RWPE2 (cell line): ENCODE measurements at regions not wholly inside any gene's neighbourhood (a gene's known extent, or its start where the extent isn't known, plus 50 kb on each side); places are given as distances from the start of the nearest gene placed in this dataset.

Source experiments
- ATAC-seq: fragments of 200-7000 bp; cut with Tn5 transposase; 3 replicates; pipeline ENCODE4 v1.9.1; 2021; ENCODE audit warnings: low read depth
- DNase-seq: peaks from one replicate; pipeline ENCODE4 v3.0.0-alpha.2; 2020; ENCODE audit warnings: low spot score
- H3K27ac ChIP-seq: fragments of 450-650 bp; 2 replicates; pipeline ENCODE4 v1.5.1; 2017; ENCODE audit warnings: mild to moderate bottlenecking; ENCODE audit not compliant: poor library complexity, severe bottlenecking
- H3K27me3 ChIP-seq: fragments of 250-450 bp; sonication (Bioruptor Pico); 2 replicates; pipeline ENCODE4 v1.5.1; 2021; ENCODE audit warnings: mild to moderate bottlenecking, moderate library complexity; ENCODE audit not compliant: insufficient read depth, poor library complexity, severe bottlenecking
- H3K36me3 ChIP-seq: fragments of 250-450 bp; sonication (Bioruptor Pico); 2 replicates; pipeline ENCODE4 v1.5.1; 2020; ENCODE audit warnings: low read depth, mild to moderate bottlenecking, moderate library complexity
- H3K4me1 ChIP-seq: fragments of 250-450 bp; sonication (Bioruptor Pico); 2 replicates; pipeline ENCODE4 v1.5.1; 2021; ENCODE audit warnings: mild to moderate bottlenecking, moderate library complexity; ENCODE audit not compliant: insufficient read depth, poor library complexity, severe bottlenecking
- H3K4me3 ChIP-seq: fragments of 250-450 bp; sonication (Bioruptor Pico); 2 replicates; pipeline ENCODE4 v1.5.1; 2021; ENCODE audit warnings: mild to moderate bottlenecking, moderate library complexity; ENCODE audit not compliant: severe bottlenecking
- H3K9me3 ChIP-seq: fragments of 250-450 bp; sonication (Bioruptor Pico); 2 replicates; pipeline ENCODE4 v1.5.1; 2021; ENCODE audit warnings: mild to moderate bottlenecking, moderate library complexity; ENCODE audit not compliant: severe bottlenecking
- TF ChIP-seq, protein P1 (sequence below): fragments of 450-650 bp; IDR thresholded peaks from one replicate; pipeline ENCODE4 v1.5.1; 2017; ENCODE audit warnings: mild to moderate bottlenecking, moderate library complexity; ENCODE audit not compliant: poor library complexity, severe bottlenecking

DNA sequence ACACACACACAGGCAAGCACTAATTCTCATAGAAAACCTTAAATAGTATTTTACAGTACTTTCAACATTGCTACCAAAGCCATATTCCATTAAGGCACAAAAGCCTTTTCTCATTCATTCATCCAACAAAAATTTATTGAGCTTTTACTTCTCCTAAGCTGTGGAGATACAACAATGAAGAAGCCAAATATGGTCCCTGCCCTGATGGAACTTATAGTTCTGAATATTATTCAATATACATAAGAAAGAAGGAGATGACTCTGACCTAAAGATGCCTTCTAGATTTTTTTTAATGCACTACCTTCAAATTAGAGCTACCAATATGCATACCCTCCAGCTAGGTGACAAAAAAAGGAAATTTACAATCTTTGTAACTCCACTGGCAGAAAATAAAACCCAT lies 90.0 kb upstream of the WDR44 start:
- TF ChIP-seq, protein P1, sequence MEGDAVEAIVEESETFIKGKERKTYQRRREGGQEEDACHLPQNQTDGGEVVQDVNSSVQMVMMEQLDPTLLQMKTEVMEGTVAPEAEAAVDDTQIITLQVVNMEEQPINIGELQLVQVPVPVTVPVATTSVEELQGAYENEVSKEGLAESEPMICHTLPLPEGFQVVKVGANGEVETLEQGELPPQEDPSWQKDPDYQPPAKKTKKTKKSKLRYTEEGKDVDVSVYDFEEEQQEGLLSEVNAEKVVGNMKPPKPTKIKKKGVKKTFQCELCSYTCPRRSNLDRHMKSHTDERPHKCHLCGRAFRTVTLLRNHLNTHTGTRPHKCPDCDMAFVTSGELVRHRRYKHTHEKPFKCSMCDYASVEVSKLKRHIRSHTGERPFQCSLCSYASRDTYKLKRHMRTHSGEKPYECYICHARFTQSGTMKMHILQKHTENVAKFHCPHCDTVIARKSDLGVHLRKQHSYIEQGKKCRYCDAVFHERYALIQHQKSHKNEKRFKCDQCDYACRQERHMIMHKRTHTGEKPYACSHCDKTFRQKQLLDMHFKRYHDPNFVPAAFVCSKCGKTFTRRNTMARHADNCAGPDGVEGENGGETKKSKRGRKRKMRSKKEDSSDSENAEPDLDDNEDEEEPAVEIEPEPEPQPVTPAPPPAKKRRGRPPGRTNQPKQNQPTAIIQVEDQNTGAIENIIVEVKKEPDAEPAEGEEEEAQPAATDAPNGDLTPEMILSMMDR, result no peak
- Histone ChIP-seq H3K4me3 (no peak overlapping the region), H3K9me3 (no peaks in the 10 kb centered on the region), H3K27me3 (no peaks in the 10 kb centered on the region), H3K27ac (no peak overlapping the region), H3K4me1 (no peaks in the 10 kb centered on the region), H3K36me3 (no peaks in the 10 kb centered on the region)
- DNase-seq (no peak), ATAC-seq (no peak)

DNA sequence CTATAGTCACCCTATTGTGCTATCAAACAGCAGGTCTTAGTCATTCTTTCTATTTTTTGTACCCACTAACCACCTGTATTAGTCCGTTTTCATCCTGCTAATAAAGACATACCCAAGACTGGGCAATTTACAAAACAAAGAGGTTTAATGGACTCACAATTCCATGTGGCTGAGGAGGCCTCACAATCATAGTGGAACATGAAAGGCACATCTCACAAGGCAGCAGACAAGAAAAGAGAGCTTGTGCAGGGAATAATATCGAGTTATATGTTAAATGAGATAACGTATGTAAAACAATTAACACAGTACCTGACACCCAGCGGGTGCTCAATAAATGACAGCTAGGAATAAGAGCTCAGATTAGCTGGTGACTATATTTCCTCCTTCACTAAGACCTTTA lies 88.1 kb upstream of the WDR44 start:
- no peak overlapping the region for H3K27ac ChIP-seq
- no peaks in the 10 kb centered on the region for H3K27me3 ChIP-seq
- no peaks in the 10 kb centered on the region for H3K36me3 ChIP-seq
- TF ChIP-seq, protein P1, result no peak
- H3K9me3 ChIP-seq, result no peaks in the 10 kb centered on the region
- ATAC-seq, result no peak
- no peak overlapping the region for H3K4me3 ChIP-seq
- no peak for DNase-seq
- no peaks in the 10 kb centered on the region for H3K4me1 ChIP-seq

DNA sequence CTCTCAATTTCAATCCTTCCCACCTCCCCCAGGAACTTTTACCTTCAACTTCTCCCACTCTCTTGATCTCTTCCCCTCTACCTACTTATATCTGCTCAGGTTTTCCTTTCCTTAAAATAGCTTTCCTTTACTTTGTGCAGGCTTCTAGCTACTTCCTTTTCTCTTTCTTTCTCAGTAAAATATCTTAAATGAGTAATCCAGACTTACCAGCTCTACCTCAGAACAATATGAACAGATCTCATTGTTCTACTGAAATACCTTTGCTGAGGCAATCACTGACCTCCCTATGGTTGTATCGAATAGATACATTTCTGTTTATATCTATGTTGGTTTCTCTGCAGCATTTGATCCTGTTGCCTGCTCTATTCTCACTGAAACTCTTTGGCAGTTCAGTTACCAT lies 86.7 kb upstream of the WDR44 start:
- no peak for DNase-seq
- H3K4me3 ChIP-seq, result no peak overlapping the region
- H3K9me3 ChIP-seq, result no peaks in the 10 kb centered on the region
- TF ChIP-seq, protein P1, result no peak
- no peak for ATAC-seq
- H3K27me3 ChIP-seq, result no peaks in the 10 kb centered on the region
- H3K36me3 ChIP-seq, result no peaks in the 10 kb centered on the region
- H3K27ac ChIP-seq, result no peak overlapping the region
- H3K4me1 ChIP-seq, result no peaks in the 10 kb centered on the region

DNA sequence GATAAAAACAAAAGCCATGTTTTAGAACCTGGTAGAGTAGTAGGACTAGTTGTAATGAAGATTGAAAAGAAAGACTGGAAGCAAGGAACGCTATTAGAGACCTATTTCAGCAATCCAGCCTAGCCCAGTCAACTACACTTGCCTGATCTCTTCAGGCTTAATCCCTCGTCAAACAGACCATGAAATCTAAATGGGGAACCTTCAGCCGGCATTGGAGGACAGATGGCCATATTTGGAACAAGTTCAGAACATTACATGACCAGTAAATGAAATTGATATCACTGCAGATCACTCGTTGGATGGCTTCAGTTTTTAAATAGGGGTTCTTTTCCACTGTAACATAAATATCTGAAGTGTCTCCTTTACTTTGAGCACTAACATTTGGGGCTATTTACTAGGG lies 84.8 kb upstream of the WDR44 start:
- Histone ChIP-seq H3K27me3 (no peaks in the 10 kb centered on the region), H3K4me3 (no peak overlapping the region), H3K27ac (no peak overlapping the region), H3K4me1 (no peaks in the 10 kb centered on the region), H3K36me3 (no peaks in the 10 kb centered on the region), H3K9me3 (no peaks in the 10 kb centered on the region)
- TF ChIP-seq, protein P1, result no peak
- ATAC-seq (no peak), DNase-seq (no peak)

DNA sequence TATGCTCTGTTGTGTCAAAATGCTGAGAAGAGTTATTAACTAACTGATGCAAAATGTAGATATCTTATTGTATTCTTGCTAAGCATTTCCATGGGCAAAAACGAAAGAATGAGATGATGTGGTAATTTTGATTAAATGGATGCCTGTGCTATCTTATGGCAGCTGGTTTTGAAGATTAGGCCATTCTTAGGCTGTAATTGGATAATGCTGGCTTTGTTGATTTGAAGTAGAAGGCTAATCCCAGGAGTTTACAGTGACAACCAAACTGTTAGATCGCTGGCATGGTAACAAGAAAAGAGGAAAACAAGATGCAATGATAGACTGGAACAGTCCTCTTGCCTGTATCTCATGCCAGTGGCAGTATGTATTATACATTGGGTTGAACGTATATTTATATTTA lies 74.1 kb upstream of the WDR44 start:
- H3K4me1 ChIP-seq, result peaks cover 3% of the 10 kb centered on the region
- DNase-seq (no peak), ATAC-seq (no peak)
- TF ChIP-seq, protein P1, result no peak
- H3K4me3 ChIP-seq, result no peak overlapping the region
- no peaks in the 10 kb centered on the region for H3K9me3 ChIP-seq
- no peaks in the 10 kb centered on the region for H3K27me3 ChIP-seq
- no peaks in the 10 kb centered on the region for H3K36me3 ChIP-seq
- H3K27ac ChIP-seq, result no peak overlapping the region
